Islet precursor cell (in vitro differentiated cells): ENCODE measurements at regions not wholly inside any gene's neighbourhood (a gene's known extent, or its start where the extent isn't known, plus 50 kb on each side); places are given as distances from the start of the nearest gene placed in this dataset.
"Not testable (repeated sequence)": the region's sequence is repeated elsewhere in the genome, so short reads cannot be mapped to it uniquely, and the experiment has no call there.

Experiments
- DNase-seq: peaks from one replicate; pipeline ENCODE4 v3.0.0-alpha.2; 2018

- DNase-seq, result no peak
Observed at GRCh38 chr13:107809125-107809524, 406.2 kb downstream of the LIG4 start.

- DNase-seq, result no peak
Observed at GRCh38 chr13:107808389-107808788, 406.9 kb downstream of the LIG4 start.

- no peak for DNase-seq
Observed at GRCh38 chr13:107807306-107808073, 407.8 kb downstream of the LIG4 start.

- no peak for DNase-seq
Observed at GRCh38 chr13:107806726-107807125, 408.6 kb downstream of the LIG4 start.

- DNase-seq, result peak; percentile 54
Observed at GRCh38 chr13:107803822-107804495, 411.4 kb downstream of the LIG4 start.

- no peak for DNase-seq
Observed at GRCh38 chr13:107801621-107802020, 413.7 kb downstream of the LIG4 start.

GRCh38 chr13:107799001-107799400 lies 416.3 kb downstream of the LIG4 start:
- DNase-seq, result no peak

GRCh38 chr13:107790397-107790796 lies 424.9 kb downstream of the LIG4 start:
- no peak for DNase-seq

- no peak for DNase-seq
Observed at GRCh38 chr13:107788464-107789165, 426.7 kb downstream of the LIG4 start.

- not testable (repeated sequence) for DNase-seq
Observed at GRCh38 chr13:107782646-107783045, 432.7 kb downstream of the LIG4 start.

GRCh38 chr13:107778094-107778493 lies 437.2 kb downstream of the LIG4 start:
- DNase-seq, result no peak

- no peak for DNase-seq
Observed at GRCh38 chr13:107770541-107770940, 444.8 kb downstream of the LIG4 start.

GRCh38 chr13:107767119-107767518 lies 448.2 kb downstream of the LIG4 start:
- peak; percentile 57 for DNase-seq

GRCh38 chr13:107765724-107766401 lies 449.5 kb downstream of the LIG4 start:
- DNase-seq, result no peak

- no peak for DNase-seq
Observed at GRCh38 chr13:107764046-107764445, 451.3 kb downstream of the LIG4 start.

GRCh38 chr13:107753748-107754147 lies 461.6 kb downstream of the LIG4 start:
- no peak for DNase-seq

GRCh38 chr13:107753291-107753690 lies 462.0 kb downstream of the LIG4 start:
- DNase-seq, result no peak

GRCh38 chr13:107743983-107744382 lies 471.4 kb downstream of the LIG4 start:
- DNase-seq, result peak; percentile 69

- DNase-seq, result no peak
Observed at GRCh38 chr13:107743526-107743925, 471.8 kb downstream of the LIG4 start.

GRCh38 chr13:107743100-107743499 lies 472.2 kb downstream of the LIG4 start:
- DNase-seq, result no peak

- DNase-seq, result no peak
Observed at GRCh38 chr13:107742544-107742943, 472.8 kb downstream of the LIG4 start.

GRCh38 chr13:107738004-107738403 lies 477.3 kb downstream of the LIG4 start:
- DNase-seq, result no peak

- no peak for DNase-seq
Observed at GRCh38 chr13:107736731-107737130, 478.6 kb downstream of the LIG4 start.
